UCSD-AML1 (cell line): ENCODE measurements at regions not wholly inside any gene's neighbourhood (a gene's known extent, or its start where the extent isn't known, plus 50 kb on each side); places are given as distances from the start of the nearest gene placed in this dataset.

Experiments
- DNase-seq: peaks from one replicate; lab custom pipeline; 2025; ENCODE audit not compliant: unreplicated experiment; lab: John Stamatoyannopoulos, UW

GRCh38 chr16:65783709-65784474 is 582.6 kb upstream of the CDH5 start:
- no peak for DNase-seq

GRCh38 chr16:65782611-65783600 is 583.6 kb upstream of the CDH5 start:
- no peak for DNase-seq

GRCh38 chr16:65781855-65782254 is 584.6 kb upstream of the CDH5 start:
- no peak for DNase-seq

GRCh38 chr16:65781363-65781762 is 585.1 kb upstream of the CDH5 start:
- no peak for DNase-seq

- DNase-seq = no peak
These were observed 587.3 kb upstream of the CDH5 start for GRCh38 chr16:65779201-65779600.

DNA sequence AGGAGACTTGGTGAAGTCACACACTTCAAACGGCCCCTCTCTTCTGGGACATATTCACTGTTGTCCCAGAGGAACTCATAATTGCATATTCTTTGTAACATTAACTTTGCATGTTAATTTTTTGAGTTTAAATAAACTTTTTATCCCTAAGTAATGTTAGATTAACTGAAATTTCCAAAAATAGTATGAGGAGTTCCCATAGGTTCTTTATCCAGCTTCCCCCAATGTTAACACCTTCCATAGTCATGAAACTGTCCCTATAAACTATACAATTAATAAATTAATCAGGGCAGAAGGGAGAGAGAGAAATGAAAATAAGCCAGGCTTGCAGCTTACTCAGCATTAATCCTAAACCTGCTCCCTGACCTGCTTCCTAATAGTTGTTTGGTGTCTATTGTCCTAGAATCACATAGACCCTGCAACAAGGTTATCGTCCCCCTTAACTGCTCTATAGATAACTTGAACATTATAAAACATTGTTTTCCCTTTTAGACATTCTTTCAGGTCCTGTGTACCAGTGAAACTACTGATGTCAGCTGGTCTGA is 589.8 kb upstream of the CDH5 start:
- no peak for DNase-seq

DNA sequence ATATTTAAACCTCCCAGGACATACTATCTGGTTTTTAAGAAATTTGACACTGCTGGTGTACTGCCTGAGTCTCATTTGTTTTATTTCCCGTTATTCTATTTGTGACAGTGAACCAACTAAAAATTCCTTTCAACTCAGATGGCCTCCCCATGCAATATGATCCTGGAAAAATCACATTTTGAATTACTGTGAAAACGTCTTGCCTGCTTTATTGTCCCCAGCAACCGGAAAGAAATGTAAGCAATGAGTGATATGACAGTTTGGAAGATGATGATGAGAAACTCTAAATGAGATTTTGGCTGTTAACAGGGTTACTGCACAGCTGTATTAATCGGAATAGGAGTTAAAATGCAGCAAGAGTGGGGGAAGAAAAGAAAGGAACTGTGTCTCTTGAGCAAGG is 590.7 kb upstream of the CDH5 start:
- DNase-seq = no peak

DNA sequence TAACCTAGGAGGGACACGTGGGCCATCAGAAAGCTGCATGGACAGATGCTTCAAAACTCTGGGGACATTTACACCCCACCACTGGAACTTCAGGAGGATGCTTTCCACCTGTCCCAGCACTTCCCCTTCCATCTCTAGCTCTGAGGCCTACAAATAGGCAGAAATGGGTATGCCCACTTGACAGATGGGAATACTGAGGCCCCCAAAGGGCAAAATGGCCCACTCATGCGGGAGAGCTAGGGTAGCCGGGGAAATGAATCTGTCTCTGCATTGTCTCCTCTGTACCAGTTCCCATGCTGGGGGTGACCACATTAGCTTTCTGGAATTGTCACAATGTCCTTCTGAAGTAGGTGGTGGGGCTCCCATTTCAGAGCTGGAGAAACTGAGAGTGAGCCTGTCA is 592.1 kb upstream of the CDH5 start:
- no peak for DNase-seq

DNA sequence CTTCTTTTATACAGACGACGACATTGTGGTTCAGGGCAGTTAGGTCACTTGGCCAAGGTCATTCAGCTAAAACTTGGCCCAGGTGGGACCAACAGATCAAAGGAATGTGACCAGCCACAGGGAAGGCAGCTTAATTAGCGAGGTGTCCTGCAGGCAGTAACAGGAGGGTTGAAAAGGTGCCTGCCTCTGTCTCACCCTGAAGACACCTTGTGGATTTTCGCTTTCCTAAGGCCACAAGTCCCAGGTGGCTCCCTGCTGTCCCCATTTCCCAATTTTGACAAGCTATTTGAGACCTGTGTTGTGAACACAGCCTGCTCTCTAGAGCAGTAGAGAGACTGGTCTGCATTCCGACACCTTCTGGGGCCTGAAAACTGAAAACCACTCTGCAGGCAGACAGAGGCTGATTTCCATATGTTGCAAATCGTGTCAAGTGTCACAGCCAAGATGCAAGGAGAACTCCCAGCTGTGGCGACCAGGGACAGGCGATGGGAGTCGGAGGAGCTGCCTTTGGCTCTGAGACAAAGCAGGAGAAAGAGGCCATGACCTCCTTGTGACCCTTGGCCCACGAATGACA is 593.1 kb upstream of the CDH5 start:
- no peak for DNase-seq

GRCh38 chr16:65772134-65772732 is 594.3 kb upstream of the CDH5 start:
- no peak for DNase-seq

GRCh38 chr16:65771707-65772106 is 594.8 kb upstream of the CDH5 start:
- DNase-seq = no peak

DNA sequence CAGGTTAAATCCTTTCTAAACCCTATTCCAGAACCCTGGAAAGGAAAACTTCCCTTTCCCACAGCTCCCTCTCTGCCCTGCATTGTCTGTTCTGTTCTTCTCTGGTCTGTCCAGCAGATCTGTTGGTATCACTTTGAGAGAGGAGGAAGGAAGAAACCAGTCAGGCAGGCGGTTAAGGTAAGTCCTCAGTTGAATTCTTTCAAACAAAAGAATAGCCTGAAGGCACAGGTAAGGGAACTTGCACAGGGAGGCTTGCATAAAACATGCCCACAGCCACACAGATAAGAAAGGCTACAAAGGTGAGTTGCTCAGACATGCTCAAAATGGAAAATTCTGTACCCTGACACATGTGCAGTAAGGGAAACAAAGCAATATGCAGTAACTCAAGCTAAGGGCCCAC is 595.7 kb upstream of the CDH5 start:
- DNase-seq = no peak

GRCh38 chr16:65769776-65770438 is 596.6 kb upstream of the CDH5 start:
- no peak for DNase-seq

DNA sequence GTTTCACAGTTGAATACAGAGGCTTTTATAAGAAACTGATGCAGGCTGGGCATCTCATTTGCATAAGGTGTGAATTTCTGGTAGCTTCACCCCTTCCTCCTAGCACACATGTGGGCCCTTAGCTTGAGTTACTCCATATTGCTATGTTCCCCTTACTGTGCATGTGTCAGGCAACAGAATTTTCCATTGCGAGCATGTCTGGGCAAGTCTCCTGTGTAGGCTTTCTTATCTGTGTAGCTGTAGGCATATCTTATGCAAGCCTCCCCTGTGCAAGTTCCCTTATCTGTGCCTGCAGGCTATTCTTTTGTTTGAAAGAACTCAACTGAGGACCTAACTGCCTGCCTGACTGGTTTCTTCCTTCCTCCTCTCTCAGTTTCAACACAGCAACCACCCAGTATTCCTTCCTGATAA is 597.4 kb upstream of the CDH5 start:
- DNase-seq = no peak

GRCh38 chr16:65767125-65767524 is 599.4 kb upstream of the CDH5 start:
- no peak for DNase-seq

- DNase-seq = no peak
These were observed 602.7 kb upstream of the CDH5 start for GRCh38 chr16:65763640-65764305.

DNA sequence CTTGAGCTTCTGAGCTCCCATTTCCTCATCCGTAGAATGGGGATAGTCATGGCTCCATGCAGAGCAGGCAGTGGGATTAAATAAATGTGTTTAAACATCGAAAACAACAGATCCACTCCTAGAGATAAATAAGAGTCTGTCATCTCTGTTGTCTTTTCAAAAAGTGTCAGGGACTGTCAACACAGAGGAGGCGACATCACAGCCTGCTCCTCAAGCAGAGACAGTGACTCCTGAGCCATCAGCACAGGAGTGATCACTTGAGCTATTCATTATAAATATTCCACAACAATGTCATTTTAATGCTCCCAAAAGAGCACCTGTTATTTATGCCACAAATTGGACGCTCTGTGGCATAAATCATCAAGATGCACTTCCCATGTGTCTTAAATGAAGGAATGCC is 605.6 kb upstream of the CDH5 start:
- no peak for DNase-seq

- DNase-seq = no peak
These were observed 607.9 kb upstream of the CDH5 start for GRCh38 chr16:65758620-65759019.

DNA sequence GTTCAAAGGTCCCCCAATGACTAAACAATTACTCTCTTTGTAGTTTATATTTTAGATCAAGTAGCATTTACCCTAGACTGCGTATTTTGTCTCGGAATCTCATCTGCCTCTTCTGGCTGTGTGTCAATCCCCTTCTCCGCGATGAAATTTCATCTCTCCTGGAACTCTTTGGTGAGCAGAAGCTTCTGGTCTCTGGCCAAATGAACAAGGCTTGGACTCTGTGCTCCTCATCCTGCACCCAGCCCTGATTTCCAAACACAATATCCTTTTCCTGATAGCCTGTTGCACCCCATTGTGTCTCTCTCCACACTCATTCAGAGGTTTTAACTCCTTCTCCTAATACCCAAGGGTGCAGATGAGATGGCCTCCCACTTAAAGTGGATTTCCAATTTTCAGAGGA is 609.4 kb upstream of the CDH5 start:
- DNase-seq = no peak

- DNase-seq = no peak
These were observed 610.3 kb upstream of the CDH5 start for GRCh38 chr16:65756163-65756562.
